ENCODE measurements at regions not wholly inside any gene's neighbourhood (a gene's known extent, or its start where the extent isn't known, plus 50 kb on each side); places are given as distances from the start of the nearest gene placed in this dataset.

- no peak for TF ChIP-seq CTCF (IDR thresholded peaks at IDR 0.05; ENCODE audit: low read length)
- TF ChIP-seq EZH2 (IDR thresholded peaks at IDR 0.05; ENCODE audit: borderline replicate concordance, low read length), result no peak
Measured at GRCh38 chr9:108399851-108400250, 455.9 kb downstream of the ACTL7B start.

Data from OCI-LY1 (cell line).